Glomerular endothelial cell (primary cell): ENCODE measurements at regions not wholly inside any gene's neighbourhood (a gene's known extent, or its start where the extent isn't known, plus 50 kb on each side); places are given as distances from the start of the nearest gene placed in this dataset.

Experiments
- DNase-seq: peaks from one replicate; pipeline ENCODE4 v3.0.0-alpha.2; 2011; ENCODE audit warnings: low read depth, low spot score; ENCODE audit errors: extremely low read depth

DNA sequence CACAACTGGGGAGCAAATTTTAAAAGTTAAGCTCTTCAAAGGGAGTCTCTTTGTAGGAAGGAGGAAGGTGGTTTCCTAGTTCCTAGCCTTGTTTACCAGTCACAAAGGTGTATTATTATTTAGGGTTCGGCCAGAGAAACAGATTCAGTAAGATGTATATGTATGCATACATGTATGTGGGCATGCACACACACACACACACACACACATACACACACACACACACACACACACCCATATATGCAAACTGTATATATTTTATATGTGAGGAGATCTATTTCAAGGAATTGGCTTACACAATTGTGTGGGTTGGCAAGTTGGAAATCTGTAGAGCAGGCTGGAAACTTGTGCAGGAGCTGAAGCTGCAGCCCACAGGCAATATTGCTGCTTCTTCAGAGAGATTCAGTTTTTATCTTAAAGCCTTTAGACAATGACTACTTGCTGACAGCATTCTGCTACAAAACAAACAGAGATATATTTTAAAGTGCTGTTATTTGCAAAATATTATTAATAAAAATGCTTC, 75.3 kb upstream of the DNAH5 start:
- no peak for DNase-seq

DNA sequence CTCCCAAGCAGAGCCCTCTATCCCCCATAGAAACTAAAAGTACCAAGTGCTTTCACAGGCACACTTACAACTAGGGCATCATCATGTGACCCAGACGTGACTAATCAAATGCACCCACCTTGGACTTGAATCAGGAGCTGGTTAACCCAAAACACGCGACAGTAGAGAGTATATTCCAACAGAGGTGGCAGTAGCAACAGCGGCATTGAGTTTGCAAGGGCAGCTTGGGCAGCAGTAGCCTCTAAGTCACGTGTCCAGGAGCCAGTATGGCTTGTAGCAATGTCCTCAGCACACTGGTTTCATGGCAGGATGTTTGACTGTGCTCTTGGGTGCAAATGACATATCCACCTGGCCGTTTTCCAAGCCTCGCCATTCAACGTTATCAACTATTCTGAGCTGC, 73.4 kb upstream of the DNAH5 start:
- no peak for DNase-seq

- DNase-seq, result no peak
Observed at GRCh38 chr5:14016549-14016948, 72.1 kb upstream of the DNAH5 start.

GRCh38 chr5:14011089-14012020, 66.9 kb upstream of the DNAH5 start:
- DNase-seq, result no peak

DNA sequence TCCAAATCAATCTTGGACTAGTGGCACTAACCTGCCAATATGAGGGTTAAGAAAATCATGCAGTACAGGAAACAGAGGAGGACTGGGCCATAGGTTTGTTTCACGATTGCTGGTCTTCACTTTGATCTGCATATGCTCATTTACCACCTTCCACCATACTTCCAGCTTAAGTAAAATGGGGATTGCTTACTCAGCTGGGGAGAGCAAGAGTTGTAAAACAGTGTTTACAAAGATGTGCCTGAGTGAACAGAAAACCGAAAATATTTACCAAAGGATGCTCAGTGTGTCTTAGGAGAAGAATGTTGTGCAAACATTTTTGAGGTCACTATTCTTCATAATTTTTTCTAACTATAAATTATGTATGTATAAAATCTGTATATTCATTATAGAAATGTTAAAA, 65.1 kb upstream of the DNAH5 start:
- DNase-seq, result no peak

DNA sequence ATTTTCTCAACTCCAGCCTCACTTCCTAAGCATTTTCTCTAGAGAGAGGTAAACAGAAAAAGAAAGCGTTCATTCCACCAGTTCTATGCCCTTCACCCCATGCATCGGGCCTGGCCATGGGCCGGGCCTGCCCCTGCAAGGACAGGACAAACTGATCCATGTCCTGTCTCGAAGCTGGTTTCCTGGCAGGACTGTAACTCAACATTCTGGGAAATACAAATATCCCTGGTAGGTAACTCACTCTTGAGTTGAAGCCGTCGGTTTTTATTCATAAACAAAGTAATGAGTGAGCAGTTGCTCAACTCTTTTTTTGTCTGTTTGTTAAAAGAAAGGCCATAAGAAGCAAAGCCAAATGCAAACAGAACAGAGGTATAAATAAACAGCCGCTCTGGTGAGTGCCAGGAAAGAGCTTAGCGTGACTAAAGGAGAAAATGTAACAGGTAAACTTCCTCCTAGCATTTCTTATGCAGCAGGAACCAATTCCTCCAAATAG, 64.4 kb upstream of the DNAH5 start:
- no peak for DNase-seq

- DNase-seq, result no peak
Observed at GRCh38 chr5:14006823-14007520, 62.5 kb upstream of the DNAH5 start.

DNA sequence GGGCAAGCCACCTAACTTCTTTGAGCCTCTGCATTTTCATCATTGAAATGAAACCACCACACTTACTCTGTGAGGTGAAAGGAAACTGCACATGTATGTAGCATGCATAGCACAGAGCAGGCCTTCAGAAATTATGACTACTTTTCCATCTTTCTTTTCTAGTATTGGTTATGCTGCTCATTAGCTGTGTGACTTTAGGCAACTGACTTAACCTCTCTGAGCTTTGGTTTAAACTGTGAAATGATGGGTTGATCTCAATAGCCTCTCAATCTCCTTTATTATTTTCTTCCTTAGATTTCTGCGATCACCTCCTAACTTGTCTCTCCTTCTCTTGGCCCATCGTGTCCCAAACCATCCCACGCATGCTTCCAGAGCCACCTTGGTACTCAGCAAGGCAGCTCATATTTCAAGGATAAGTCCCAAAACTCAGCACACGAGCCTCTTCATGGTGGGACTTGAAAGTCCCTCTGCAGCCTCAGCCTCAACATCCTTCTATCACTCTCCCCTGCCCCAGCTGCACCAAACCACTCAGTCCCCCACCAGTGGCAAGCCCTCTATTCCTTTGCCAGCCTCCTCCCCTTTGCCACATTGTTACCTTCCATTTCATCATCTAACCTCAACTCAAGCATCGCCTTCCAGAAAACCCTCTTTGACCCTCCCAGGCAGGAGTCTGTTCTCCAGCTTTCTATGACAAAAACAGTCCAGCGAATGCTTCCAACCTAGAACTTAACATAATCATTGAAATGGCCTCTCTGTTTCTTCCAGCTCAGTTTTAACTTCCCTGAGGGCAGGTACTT, 60.3 kb upstream of the DNAH5 start:
- no peak for DNase-seq

GRCh38 chr5:14003936-14004335, 59.4 kb upstream of the DNAH5 start:
- no peak for DNase-seq

GRCh38 chr5:14003513-14003912, 59.0 kb upstream of the DNAH5 start:
- no peak for DNase-seq

GRCh38 chr5:13998254-13998653, 53.8 kb upstream of the DNAH5 start:
- DNase-seq, result no peak

DNA sequence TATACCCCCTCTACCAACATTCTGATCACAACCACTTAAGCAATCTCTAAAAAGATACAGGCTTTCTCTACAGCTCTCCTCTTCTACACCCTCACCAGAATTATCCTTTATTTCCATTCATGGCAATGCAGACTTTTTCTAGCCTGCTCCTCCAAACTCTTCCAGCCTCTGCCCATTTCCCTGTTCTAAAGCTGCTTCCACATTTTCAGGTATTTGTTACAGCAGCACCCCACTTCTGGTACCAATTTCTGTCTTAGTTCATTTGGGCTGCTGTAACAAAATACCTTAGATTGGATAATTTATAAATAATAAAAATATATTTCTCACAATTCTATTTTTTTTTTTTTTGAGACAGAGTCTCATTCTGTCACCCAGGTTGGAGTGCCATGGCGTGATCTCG, 53.0 kb upstream of the DNAH5 start:
- no peak for DNase-seq

GRCh38 chr5:13994621-13995253, 50.2 kb upstream of the DNAH5 start:
- no peak for DNase-seq
